Upper lobe of right lung (tissue), 1 donor: ENCODE measurements at regions not wholly inside any gene's neighbourhood (a gene's known extent, or its start where the extent isn't known, plus 50 kb on each side); places are given as distances from the start of the nearest gene placed in this dataset.
"Not testable (repeated sequence)": the region's sequence is repeated elsewhere in the genome, so short reads cannot be mapped to it uniquely, and the experiment has no call there.

Source experiments
- ATAC-seq: fragments of 200-7000 bp; cut with Tn5 transposase; one replicate; pipeline ENCODE4 v1.9.1; 2020; ENCODE audit warnings: mild to moderate bottlenecking, moderate library complexity
- DNase-seq: peaks from one replicate; pipeline ENCODE4 v3.0.0-alpha.2; 2020
- H3K27ac ChIP-seq: fragments of 200-600 bp; one replicate; pipeline ENCODE4 v1.8.0; 2022
- H3K27me3 ChIP-seq: fragments of 200-600 bp; one replicate; pipeline ENCODE4 v1.8.0; 2022; ENCODE audit warnings: mild to moderate bottlenecking
- H3K36me3 ChIP-seq: fragments of 200-600 bp; one replicate; pipeline ENCODE4 v1.8.0; 2022
- H3K4me1 ChIP-seq: fragments of 200-600 bp; one replicate; pipeline ENCODE4 v1.8.0; 2022
- H3K4me3 ChIP-seq: fragments of 200-600 bp; one replicate; pipeline ENCODE4 v1.8.0; 2022; ENCODE audit warnings: mild to moderate bottlenecking
- H3K9me3 ChIP-seq: fragments of 200-600 bp; one replicate; pipeline ENCODE4 v1.8.0; 2022
- CTCF ChIP-seq: fragments of 200-600 bp; IDR thresholded peaks from one replicate; pipeline ENCODE4 v1.8.0; 2022; ENCODE audit warnings: antibody characterized with exemption
- intact Hi-C: fragments of 100-400 bp; cut with DNase I; formaldehyde crosslinking; loops from one replicate; pipeline ENCODE4 v1.11.0; 2022
- donor health status: DM: no; HTN: yes; CAD: no; lungs with severe emphysema.

- Histone ChIP-seq H3K27ac (no peak overlapping the region), H3K4me3 (no peak overlapping the region)
- intact Hi-C loops, result no loop called here
Measured at GRCh38 chr1:67540733-67541125, 110.5 kb upstream of the SERBP1 start.

DNA sequence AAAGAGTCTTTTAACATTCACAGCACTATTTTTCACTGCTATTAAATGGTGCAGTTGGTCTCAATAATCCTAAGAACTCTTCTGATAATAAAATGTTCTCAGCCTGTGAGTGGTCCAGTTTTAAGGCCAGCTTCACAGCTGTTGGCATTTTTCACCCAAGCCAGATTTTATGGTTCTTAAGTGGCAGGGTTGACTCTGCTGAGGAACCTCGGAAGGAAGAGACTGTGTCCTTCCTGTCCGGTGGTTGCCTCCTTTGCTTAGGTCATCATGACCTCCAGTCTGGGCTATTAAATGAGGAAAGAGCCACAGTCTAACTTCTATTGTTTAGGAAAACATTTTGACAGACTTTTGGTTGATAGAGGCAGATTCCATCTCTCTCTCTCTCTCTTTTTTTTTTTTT, 112.5 kb upstream of the SERBP1 start:
- no peak for TF ChIP-seq CTCF
- DNase-seq (no peak), ATAC-seq (no peak)
- Histone ChIP-seq H3K36me3 (no peaks in the 10 kb centered on the region), H3K27ac (no peak overlapping the region), H3K4me3 (no peak overlapping the region), H3K9me3 (no peaks in the 10 kb centered on the region), H3K27me3 (no peaks in the 10 kb centered on the region), H3K4me1 (peaks cover 3% of the 10 kb centered on the region)
- intact Hi-C loops, result no loop called here

More at GRCh38 chr1:67540733-67541125, 110.5 kb upstream of the SERBP1 start:
- Histone ChIP-seq H3K36me3 (no peaks in the 10 kb centered on the region), H3K27me3 (no peaks in the 10 kb centered on the region), H3K9me3 (no peaks in the 10 kb centered on the region), H3K4me1 (peaks cover 5% of the 10 kb centered on the region)
- DNase-seq (no peak), ATAC-seq (no peak)
- TF ChIP-seq CTCF, result no peak

- no peak for ATAC-seq
- DNase-seq, result no peak
- intact Hi-C loops, result no loop called here
- no peak overlapping the region for H3K27ac ChIP-seq
- H3K4me1 ChIP-seq, result peaks cover 2% of the 10 kb centered on the region
- H3K36me3 ChIP-seq, result no peaks in the 10 kb centered on the region
- TF ChIP-seq CTCF, result no peak
- no peaks in the 10 kb centered on the region for H3K9me3 ChIP-seq
- H3K27me3 ChIP-seq, result no peaks in the 10 kb centered on the region
- no peak overlapping the region for H3K4me3 ChIP-seq
Measured at GRCh38 chr1:67544921-67545320, 114.7 kb upstream of the SERBP1 start.

GRCh38 chr1:67545364-67545763, 115.2 kb upstream of the SERBP1 start:
- intact Hi-C loops, result no loop called here
- no peaks in the 10 kb centered on the region for H3K9me3 ChIP-seq
- no peaks in the 10 kb centered on the region for H3K27me3 ChIP-seq
- ATAC-seq (no peak), DNase-seq (no peak)
- no peaks in the 10 kb centered on the region for H3K36me3 ChIP-seq
- H3K4me1 ChIP-seq, result no peaks in the 10 kb centered on the region
- H3K27ac ChIP-seq, result no peak overlapping the region
- no peak for TF ChIP-seq CTCF
- H3K4me3 ChIP-seq, result no peak overlapping the region

- Histone ChIP-seq H3K4me3 (no peak overlapping the region), H3K27ac (no peak overlapping the region), H3K27me3 (no peaks in the 10 kb centered on the region), H3K36me3 (no peaks in the 10 kb centered on the region), H3K9me3 (no peaks in the 10 kb centered on the region), H3K4me1 (no peaks in the 10 kb centered on the region)
- intact Hi-C loops, result no loop called here
- no peak for TF ChIP-seq CTCF
- DNase-seq (no peak), ATAC-seq (no peak)
Measured at GRCh38 chr1:67551375-67551774, 121.2 kb upstream of the SERBP1 start.

- Histone ChIP-seq H3K4me1 (no peaks in the 10 kb centered on the region), H3K4me3 (no peak overlapping the region), H3K36me3 (no peaks in the 10 kb centered on the region), H3K9me3 (no peaks in the 10 kb centered on the region), H3K27me3 (no peaks in the 10 kb centered on the region), H3K27ac (no peak overlapping the region)
- ATAC-seq, result peak; percentile 53
- no peak for DNase-seq
- no peak for TF ChIP-seq CTCF
- intact Hi-C loops, result no loop called here
Measured at GRCh38 chr1:67552336-67552759, 122.1 kb upstream of the SERBP1 start.

DNA sequence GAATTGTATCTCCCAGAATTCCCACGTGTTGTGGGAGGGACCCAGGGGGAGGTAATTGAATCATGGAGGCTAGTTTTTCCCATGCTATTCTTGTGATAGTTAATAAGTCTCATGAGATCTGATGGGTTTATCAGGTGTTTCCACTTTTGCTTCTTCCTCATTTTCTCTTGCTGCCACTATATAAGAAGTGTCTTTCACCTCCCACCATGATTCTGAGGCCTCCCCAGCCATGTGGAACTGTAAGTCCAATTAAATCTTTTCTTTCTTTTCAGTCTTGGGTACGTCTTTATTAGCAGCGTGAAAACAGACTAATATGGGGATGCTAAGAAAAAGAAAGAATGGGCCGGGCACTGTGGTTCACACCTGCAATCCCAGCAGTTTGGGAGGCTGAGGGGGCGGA, 124.0 kb upstream of the SERBP1 start:
- H3K27ac ChIP-seq, H3K4me1 ChIP-seq, intact Hi-C loops, DNase-seq, H3K4me3 ChIP-seq, H3K9me3 ChIP-seq, H3K36me3 ChIP-seq, ATAC-seq, H3K27me3 ChIP-seq: not testable (repeated sequence)
